GM20000 (cell line): ENCODE measurements at regions not wholly inside any gene's neighbourhood (a gene's known extent, or its start where the extent isn't known, plus 50 kb on each side); places are given as distances from the start of the nearest gene placed in this dataset.

Experiments
- DNase-seq: peaks from one replicate; pipeline ENCODE4 v3.0.0; 2012; ENCODE audit warnings: low spot score
- TF ChIP-seq, protein P1 (sequence below): IDR thresholded peaks from 2 replicates; pipeline ENCODE4 v1.5.1; 2012; ENCODE audit warnings: mild to moderate bottlenecking, control low read depth; ENCODE audit errors: extremely low read depth, missing control alignments

DNA sequence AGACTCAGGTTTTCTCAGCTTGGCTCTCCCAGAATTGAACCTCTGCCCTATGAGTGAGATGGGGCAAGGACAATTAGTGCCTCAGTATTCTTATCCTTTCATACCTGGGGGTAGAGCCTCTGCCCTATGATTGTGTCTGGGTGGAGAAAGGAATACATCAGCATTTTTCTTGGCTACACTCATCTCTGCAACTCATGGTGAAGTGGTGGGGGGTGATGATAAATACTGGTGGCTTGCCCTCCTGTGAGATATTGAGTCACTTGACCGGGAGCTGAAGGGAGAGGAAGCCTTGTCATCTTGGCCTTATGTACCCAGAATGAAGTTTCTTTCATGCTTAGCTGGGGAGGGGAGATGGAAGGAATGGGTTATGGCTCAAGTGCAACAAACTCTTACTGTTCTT is 71.3 kb upstream of the ENOX2 start:
- TF ChIP-seq, protein P1, sequence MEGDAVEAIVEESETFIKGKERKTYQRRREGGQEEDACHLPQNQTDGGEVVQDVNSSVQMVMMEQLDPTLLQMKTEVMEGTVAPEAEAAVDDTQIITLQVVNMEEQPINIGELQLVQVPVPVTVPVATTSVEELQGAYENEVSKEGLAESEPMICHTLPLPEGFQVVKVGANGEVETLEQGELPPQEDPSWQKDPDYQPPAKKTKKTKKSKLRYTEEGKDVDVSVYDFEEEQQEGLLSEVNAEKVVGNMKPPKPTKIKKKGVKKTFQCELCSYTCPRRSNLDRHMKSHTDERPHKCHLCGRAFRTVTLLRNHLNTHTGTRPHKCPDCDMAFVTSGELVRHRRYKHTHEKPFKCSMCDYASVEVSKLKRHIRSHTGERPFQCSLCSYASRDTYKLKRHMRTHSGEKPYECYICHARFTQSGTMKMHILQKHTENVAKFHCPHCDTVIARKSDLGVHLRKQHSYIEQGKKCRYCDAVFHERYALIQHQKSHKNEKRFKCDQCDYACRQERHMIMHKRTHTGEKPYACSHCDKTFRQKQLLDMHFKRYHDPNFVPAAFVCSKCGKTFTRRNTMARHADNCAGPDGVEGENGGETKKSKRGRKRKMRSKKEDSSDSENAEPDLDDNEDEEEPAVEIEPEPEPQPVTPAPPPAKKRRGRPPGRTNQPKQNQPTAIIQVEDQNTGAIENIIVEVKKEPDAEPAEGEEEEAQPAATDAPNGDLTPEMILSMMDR: no peak
- DNase-seq: no peak

DNA sequence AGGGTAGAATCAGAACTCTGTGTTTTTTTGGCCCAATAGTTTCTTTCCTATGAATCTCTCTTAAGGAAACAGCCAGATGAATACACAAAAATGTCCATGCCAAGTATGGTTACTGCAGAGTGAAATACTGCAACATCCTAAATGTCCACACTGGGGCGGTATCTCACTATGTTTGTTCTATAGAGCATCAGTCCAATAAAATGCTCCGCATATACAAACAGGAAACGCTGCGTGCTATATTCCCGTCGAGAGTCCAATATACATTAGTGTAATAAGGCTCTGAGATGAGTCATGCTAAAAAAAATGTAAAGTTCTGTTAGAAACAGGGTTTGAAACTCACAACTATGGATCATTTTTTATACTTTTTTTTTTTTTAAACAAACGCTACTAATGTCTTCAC is 72.9 kb upstream of the ENOX2 start:
- peak; percentile 11 for DNase-seq

DNA sequence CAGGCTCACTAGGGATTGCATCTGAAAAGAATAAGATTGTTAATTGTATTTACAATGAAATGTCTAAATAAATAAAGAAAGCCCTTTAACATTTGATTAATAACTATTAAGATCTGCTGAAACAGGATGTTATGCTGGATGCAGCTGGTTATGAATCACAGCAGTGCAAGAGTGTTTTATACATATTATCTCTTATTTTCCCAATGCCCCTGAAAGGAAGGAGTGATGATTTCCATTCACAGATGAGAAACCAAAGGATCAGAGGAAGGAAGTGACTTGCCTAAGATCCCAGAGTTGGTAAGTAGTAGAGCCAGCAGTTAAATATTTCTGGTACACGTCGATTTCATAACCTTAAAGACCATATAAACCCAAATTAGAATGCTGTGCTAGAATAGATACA is 76.3 kb upstream of the ARHGAP36 start:
- TF ChIP-seq, protein P1: no peak
- DNase-seq: no peak

More for the DNA sequence above, 72.9 kb upstream of the ENOX2 start:
- TF ChIP-seq, protein P1: peak; percentile 34

DNA sequence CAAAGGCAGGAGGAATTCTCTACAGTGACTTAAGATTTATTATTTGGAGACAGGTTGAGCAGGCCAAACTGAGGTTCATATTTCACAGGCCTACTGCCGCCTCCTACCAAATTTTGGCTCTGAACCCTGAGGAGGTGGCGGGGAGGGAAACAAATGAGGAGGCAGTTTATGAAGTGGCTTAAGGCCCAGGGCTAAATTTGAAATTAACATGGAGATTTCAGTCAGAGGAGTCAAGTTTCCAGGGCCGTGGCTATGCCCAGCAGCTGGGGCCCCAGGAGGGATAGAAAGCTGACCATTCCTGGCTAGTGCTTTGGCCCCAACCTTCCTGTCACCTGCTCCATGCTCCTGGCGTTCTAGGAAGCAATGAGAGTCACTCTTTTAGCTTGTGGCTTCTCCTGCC is 73.4 kb upstream of the ARHGAP36 start:
- TF ChIP-seq, protein P1: no peak
- DNase-seq: no peak

DNA sequence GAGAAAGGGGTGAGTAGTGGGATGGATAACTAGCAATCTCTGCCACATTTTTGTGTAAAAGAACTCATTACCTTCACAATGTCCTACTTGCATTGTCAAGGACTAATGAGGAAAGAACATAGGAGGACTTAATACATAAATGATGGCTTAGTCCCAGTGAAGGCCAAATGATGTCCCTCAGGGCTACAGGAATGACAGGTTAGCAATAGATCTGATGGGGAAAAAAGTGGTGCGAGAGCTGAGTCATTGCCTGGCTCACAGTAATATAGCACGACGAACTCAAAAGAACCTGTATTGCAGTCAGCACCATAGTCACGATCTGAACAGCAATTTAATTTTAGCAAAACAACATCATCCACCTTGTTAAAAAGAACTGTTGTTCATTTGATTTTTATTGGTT is 70.9 kb upstream of the ARHGAP36 start:
- no peak for DNase-seq
- TF ChIP-seq, protein P1: no peak

DNA sequence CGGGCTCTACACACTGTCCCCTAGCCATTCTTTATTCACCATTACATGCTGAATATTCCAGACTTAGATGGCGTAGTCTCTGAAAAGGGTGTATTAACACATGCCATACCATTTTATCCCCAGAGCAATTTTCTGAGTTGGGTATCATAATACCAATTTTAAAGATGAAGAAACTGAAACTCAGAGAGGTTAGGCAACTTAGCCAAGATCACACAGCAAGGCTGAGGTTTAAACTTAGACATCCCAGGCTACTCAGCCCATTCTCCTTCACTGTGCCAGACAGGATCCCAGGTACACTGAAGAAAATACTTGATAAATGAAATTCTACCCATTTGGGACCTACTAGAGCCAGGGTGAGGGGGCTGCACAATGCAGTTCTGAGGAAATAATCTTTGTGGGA is 67.4 kb upstream of the ARHGAP36 start:
- TF ChIP-seq, protein P1: no peak
- DNase-seq: no peak

DNA sequence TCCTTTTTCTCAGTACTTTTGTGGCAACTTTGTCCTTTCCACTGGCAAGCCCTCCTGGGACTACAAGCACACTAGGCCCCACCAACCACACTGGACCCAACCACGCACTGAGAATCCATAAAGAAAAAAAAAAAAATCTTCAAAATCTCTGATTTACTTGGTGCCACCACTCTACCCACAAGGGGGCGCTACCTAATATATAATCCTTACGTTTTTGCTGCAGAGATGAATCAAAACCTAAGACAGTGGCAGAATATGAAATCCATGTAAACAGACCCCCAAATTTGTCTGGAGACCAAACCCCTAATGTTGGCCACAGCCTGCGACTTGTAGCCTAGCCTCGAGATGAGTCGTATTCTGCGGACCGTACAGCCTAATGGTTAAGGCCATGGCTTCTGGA is 63.5 kb upstream of the ARHGAP36 start:
- TF ChIP-seq, protein P1: no peak
- peak; percentile 5 for DNase-seq
